Neuronal stem cell (in vitro differentiated cells): ENCODE measurements at regions not wholly inside any gene's neighbourhood (a gene's known extent, or its start where the extent isn't known, plus 50 kb on each side); places are given as distances from the start of the nearest gene placed in this dataset.

ENCODE experiments used
- DNase-seq: peaks from one replicate; pipeline ENCODE4 v3.0.0-alpha.2; 2013; ENCODE audit warnings: low spot score
- H2AFZ ChIP-seq: one replicate; pipeline ENCODE4 v1.6.1; 2013; ENCODE audit warnings: mild to moderate bottlenecking, low read length, inconsistent platforms
- H2AK5ac ChIP-seq: 2 replicates; pipeline ENCODE4 v1.6.1; 2013; ENCODE audit warnings: low read depth, mild to moderate bottlenecking, inconsistent platforms, low read length, moderate library complexity, mixed read lengths
- H2BK120ac ChIP-seq: 2 replicates; pipeline ENCODE4 v1.6.1; 2013; ENCODE audit warnings: low read depth, mild to moderate bottlenecking, inconsistent platforms, low read length, moderate library complexity, mixed read lengths
- H2BK12ac ChIP-seq: one replicate; pipeline ENCODE4 v1.6.1; 2013; ENCODE audit warnings: low read length, inconsistent platforms
- H2BK15ac ChIP-seq: 2 replicates; pipeline ENCODE4 v1.6.1; 2013; ENCODE audit warnings: mild to moderate bottlenecking, low read length, inconsistent platforms, mixed read lengths
- H2BK5ac ChIP-seq: one replicate; pipeline ENCODE4 v1.6.1; 2013; ENCODE audit warnings: inconsistent platforms, mild to moderate bottlenecking, low read length, moderate library complexity
- H3K14ac ChIP-seq: one replicate; pipeline ENCODE4 v1.6.1; 2013; ENCODE audit warnings: low read length, inconsistent platforms
- H3K18ac ChIP-seq: 2 replicates; pipeline ENCODE4 v1.6.1; 2013; ENCODE audit warnings: low read length, inconsistent platforms
- H3K23ac ChIP-seq: 2 replicates; pipeline ENCODE4 v1.6.1; 2013; ENCODE audit warnings: low read depth, mild to moderate bottlenecking, mixed read lengths, low read length, inconsistent platforms; ENCODE audit not compliant: poor library complexity
- H3K27ac ChIP-seq: replicated peaks from 3 replicates; pipeline ENCODE4 v1.5.1; 2013; ENCODE audit warnings: low read length, inconsistent platforms
- H3K27me3 ChIP-seq, 3 experiments: 2 replicates each; pipeline ENCODE4 v1.6.1; 2013; ENCODE audit warnings: low read length in 3 of 3, mild to moderate bottlenecking in 2 of 3, inconsistent platforms in 1 of 3, low read depth in 1 of 3, mixed read lengths in 1 of 3, moderate library complexity in 1 of 3; ENCODE audit not compliant: control insufficient read depth in 3 of 3, insufficient read depth in 3 of 3
- H3K36me3 ChIP-seq, 2 donors: replicated peaks in 1 of 2; 2 replicates each; pipeline ENCODE4 v1.6.1; 2013; ENCODE audit warnings: low read length in 2 of 2; ENCODE audit not compliant: control insufficient read depth in 2 of 2, insufficient read depth in 2 of 2
- H3K4ac ChIP-seq: 2 replicates; pipeline ENCODE4 v1.6.1; 2013; ENCODE audit warnings: inconsistent platforms, mild to moderate bottlenecking, low read length, moderate library complexity
- H3K4me1 ChIP-seq, 2 donors: 1 replicate in 1 of 2; 2 replicates in 1 of 2; pipeline ENCODE4 v1.6.1; 2013; ENCODE audit warnings: low read length in 2 of 2, low read depth in 1 of 2; ENCODE audit not compliant: control insufficient read depth in 2 of 2, insufficient read depth in 1 of 2
- H3K4me2 ChIP-seq: one replicate; pipeline ENCODE4 v1.6.1; 2013; ENCODE audit warnings: mild to moderate bottlenecking, low read length, inconsistent platforms; ENCODE audit not compliant: insufficient read depth, poor library complexity, severe bottlenecking
- H3K4me3 ChIP-seq, 2 donors: 2 replicates each; pipeline ENCODE4 v1.5.1; 2013; ENCODE audit warnings: low read length in 2 of 2, mild to moderate bottlenecking in 2 of 2, inconsistent platforms in 1 of 2, moderate library complexity in 1 of 2
- H3K79me1 ChIP-seq: one replicate; pipeline ENCODE4 v1.6.1; 2013; ENCODE audit warnings: low read depth, mild to moderate bottlenecking, inconsistent platforms, low read length, moderate library complexity
- H3K9ac ChIP-seq: one replicate; pipeline ENCODE4 v1.6.1; 2013; ENCODE audit warnings: mild to moderate bottlenecking, low read depth, low read length, inconsistent platforms; ENCODE audit not compliant: poor library complexity
- H3K9me3 ChIP-seq, 2 donors: replicated peaks in 1 of 2; 2 replicates each; pipeline versions ENCODE3 to v1.6.1; 2013; ENCODE audit warnings: low read length in 2 of 2, mild to moderate bottlenecking in 2 of 2, inconsistent platforms in 1 of 2, low read depth in 1 of 2, mixed read lengths in 1 of 2, moderate library complexity in 1 of 2; ENCODE audit not compliant: control insufficient read depth in 2 of 2, insufficient read depth in 1 of 2
- H4K8ac ChIP-seq: one replicate; pipeline ENCODE4 v1.6.1; 2013; ENCODE audit warnings: low read depth, mild to moderate bottlenecking, inconsistent platforms, low read length, moderate library complexity
- H4K91ac ChIP-seq: one replicate; pipeline ENCODE4 v1.6.1; 2013; ENCODE audit warnings: low read length, low read depth, mild to moderate bottlenecking, inconsistent platforms; ENCODE audit not compliant: poor library complexity
- WGBS, 2 donors: extraction: QIAGEN DNeasy Blood & Tissue Kit; methylation state at CpG; one replicate each; pipeline ENCODE4 v1.1.7; 2013; ENCODE audit warnings: missing lambda C conversion rate in 2 of 2, mixed read lengths in 1 of 2; ENCODE audit not compliant: insufficient read length in 2 of 2, insufficient replicate concordance in 1 of 2; ENCODE audit errors: extremely low coverage in 2 of 2; 5-methylcytosine and 5-hydroxymethylcytosine counted together

DNA sequence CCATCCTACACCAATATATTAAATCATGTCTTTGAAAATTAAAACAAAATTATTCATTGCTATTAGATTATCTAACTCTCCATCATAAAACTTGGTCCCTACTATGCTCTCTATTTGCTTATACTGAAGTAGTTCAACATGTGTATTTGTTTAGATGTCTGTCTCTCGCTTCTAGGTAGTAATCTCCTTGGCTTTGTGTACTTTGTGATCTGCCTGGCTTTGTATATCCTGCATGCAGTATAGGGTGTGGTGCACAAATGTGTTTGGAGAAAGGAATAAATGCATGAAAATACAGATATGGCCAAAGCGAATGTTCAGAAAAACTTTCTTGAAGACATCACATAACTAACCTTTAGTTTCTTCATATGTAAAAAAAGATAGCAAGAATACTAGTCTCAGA lies 246.6 kb upstream of the LRFN5 start:
- Histone ChIP-seq H3K23ac (no peak overlapping the region), H3K9ac (no peak overlapping the region), H3K79me1 (no peaks in the 10 kb centered on the region), H4K91ac (no peak overlapping the region), H2BK12ac (no peak overlapping the region), H4K8ac (no peak overlapping the region), H3K36me3 (no peaks in the 10 kb centered on the region), H3K27ac (no peak overlapping the region), H2BK15ac (no peak overlapping the region), H2BK5ac (no peak overlapping the region), H3K14ac (no peak overlapping the region), H3K18ac (no peak overlapping the region), H3K4me2 (no peak overlapping the region), H3K4me3 (no peak overlapping the region), H3K9me3 (no peaks in the 10 kb centered on the region), H3K27me3 (no peaks in the 10 kb centered on the region), H3K4me1 (no peaks in the 10 kb centered on the region), H2AK5ac (no peak overlapping the region), H2BK120ac (no peak overlapping the region), H2AFZ (no peak overlapping the region), H3K4ac (no peak overlapping the region)
- WGBS, 2 donors: no CpG with 5 or more reads among the region's 2 CpGs
- DNase-seq: no peak

GRCh38 chr14:41355866-41356265 lies 250.8 kb upstream of the LRFN5 start:
- Histone ChIP-seq H2AFZ (no peak overlapping the region), H3K27ac (no peak overlapping the region), H3K4me1 (peaks cover 0 to 2% of the 10 kb centered on the region in 2 donors), H3K4me2 (no peak overlapping the region), H4K91ac (no peak overlapping the region), H2AK5ac (no peak overlapping the region), H2BK15ac (no peak overlapping the region), H3K79me1 (no peaks in the 10 kb centered on the region), H3K36me3 (no peaks in the 10 kb centered on the region), H3K23ac (no peak overlapping the region), H2BK120ac (no peak overlapping the region), H3K18ac (no peak overlapping the region), H3K14ac (no peak overlapping the region), H2BK5ac (no peak overlapping the region), H3K27me3 (no peaks in the 10 kb centered on the region), H4K8ac (no peak overlapping the region), H3K9ac (no peak overlapping the region), H3K4ac (no peak overlapping the region), H3K9me3 (no peaks in the 10 kb centered on the region), H3K4me3 (no peak overlapping the region), H2BK12ac (no peak overlapping the region)
- WGBS, 2 donors: no CpG with 5 or more reads among the region's 3 CpGs
- DNase-seq: no peak

- H3K23ac ChIP-seq: peak overlapping the region; percentile 2
- H2BK120ac ChIP-seq: no peak overlapping the region
- no peak overlapping the region for H2AK5ac ChIP-seq
- no CpG with 5 or more reads among the region's 7 CpGs for WGBS, 2 donors
- H3K14ac ChIP-seq: no peak overlapping the region
- peak overlapping the region; percentile 15 for H2BK5ac ChIP-seq
- peak overlapping the region; percentile 11 for H3K18ac ChIP-seq
- H3K27ac ChIP-seq: no peak overlapping the region
- H2BK12ac ChIP-seq: no peak overlapping the region
- no peaks in the 10 kb centered on the region for H3K27me3 ChIP-seq
- H2BK15ac ChIP-seq: no peak overlapping the region
- H3K9ac ChIP-seq: no peak overlapping the region
- DNase-seq: no peak
- H3K9me3 ChIP-seq: peaks cover 0 to 2% of the 10 kb centered on the region in 2 donors
- H3K4ac ChIP-seq: no peak overlapping the region
- peak overlapping the region; percentile 72 for H4K8ac ChIP-seq
- peaks cover 0 to 4% of the 10 kb centered on the region in 2 donors for H3K36me3 ChIP-seq
- H4K91ac ChIP-seq: no peak overlapping the region
- H3K4me1 ChIP-seq: peaks cover 0 to 2% of the 10 kb centered on the region in 2 donors
- no peaks in the 10 kb centered on the region for H3K79me1 ChIP-seq
- no peak overlapping the region for H3K4me3 ChIP-seq
- H3K4me2 ChIP-seq: no peak overlapping the region
- no peak overlapping the region for H2AFZ ChIP-seq
Measured at GRCh38 chr14:41350476-41350875, 256.2 kb upstream of the LRFN5 start.

DNA sequence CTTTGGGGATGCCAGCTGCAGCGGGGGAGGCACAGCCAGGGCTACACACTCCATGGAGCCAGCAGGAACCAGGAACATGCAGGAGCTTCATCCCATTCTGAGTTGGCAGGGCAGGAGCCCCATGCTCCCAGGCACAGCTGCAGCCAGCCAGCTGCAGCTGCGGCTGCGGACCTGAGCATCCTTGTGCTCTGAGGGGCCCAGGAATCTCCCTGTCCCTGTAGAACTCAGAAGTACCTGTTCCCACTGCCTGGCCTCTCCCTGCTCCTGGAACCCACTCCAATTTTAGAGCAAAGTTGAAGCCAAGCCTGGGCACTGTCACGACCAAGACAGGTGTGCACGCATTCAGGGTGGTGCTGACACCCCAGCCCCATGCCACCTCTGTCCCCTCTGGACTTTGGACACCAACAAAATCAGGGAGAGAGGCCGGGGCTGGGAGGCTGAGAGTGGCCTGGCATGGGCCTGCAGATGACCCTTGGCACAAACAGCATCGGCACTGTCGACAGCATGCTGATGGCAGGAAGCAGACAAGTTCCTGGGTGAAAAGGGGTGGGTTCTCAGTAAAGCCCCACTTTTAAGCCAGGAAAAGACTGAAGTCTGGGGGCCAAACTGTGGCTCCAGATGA lies 257.3 kb upstream of the LRFN5 start:
- H3K4me2 ChIP-seq: no peak overlapping the region

More for the DNA sequence above, 257.3 kb upstream of the LRFN5 start:
- Histone ChIP-seq H4K91ac (no peak overlapping the region), H3K14ac (peak overlapping the region; percentile 94), H4K8ac (peak overlapping the region; percentile 3), H3K4me3 (no peak overlapping the region), H3K27me3 (no peaks in the 10 kb centered on the region), H3K36me3 (peaks cover 0 to 4% of the 10 kb centered on the region in 2 donors), H3K9me3 (peaks cover 0 to 2% of the 10 kb centered on the region in 2 donors), H2BK12ac (no peak overlapping the region), H2AFZ (no peak overlapping the region), H3K23ac (peak overlapping the region; percentile 58), H3K18ac (peak overlapping the region; percentile 48), H3K79me1 (no peaks in the 10 kb centered on the region), H3K27ac (no peak overlapping the region), H3K4me1 (peaks cover 0 to 2% of the 10 kb centered on the region in 2 donors), H3K9ac (no peak overlapping the region), H2BK120ac (no peak overlapping the region), H2BK15ac (no peak overlapping the region), H2BK5ac (no peak overlapping the region), H2AK5ac (no peak overlapping the region), H3K4ac (no peak overlapping the region)
- no CpG with 5 or more reads among the region's 8 CpGs for WGBS, 2 donors
- no peak for DNase-seq
